NCI-H748 treated with DMSO at 0.1 percent for 48 hours (cell line): ENCODE measurements at regions not wholly inside any gene's neighbourhood (a gene's known extent, or its start where the extent isn't known, plus 50 kb on each side); places are given as distances from the start of the nearest gene placed in this dataset.
"Not testable (repeated sequence)": the region's sequence is repeated elsewhere in the genome, so short reads cannot be mapped to it uniquely, and the experiment has no call there.

ENCODE experiments used
- DNase-seq: peaks from one replicate; lab custom pipeline; 2025; lab: John Stamatoyannopoulos, UW

DNA sequence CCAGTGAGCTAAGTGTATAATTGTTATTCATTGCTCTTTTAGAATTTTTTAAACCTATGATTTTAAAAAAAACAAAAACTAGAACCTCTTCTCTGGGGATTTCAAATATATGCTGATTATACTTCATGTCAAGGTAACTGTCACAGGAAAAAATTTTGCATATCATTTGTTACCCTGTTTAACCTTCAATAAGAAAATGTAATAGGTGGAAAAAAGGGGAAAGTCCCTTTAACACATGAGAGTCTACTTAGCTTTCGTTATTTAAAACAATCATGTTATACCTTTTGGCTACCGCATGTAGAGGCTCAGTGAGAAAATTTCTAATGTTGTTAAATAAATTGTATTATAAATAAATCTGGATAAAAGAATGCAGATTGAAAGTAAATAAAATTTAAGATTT is 190.1 kb upstream of the AKR1E2 start:
- DNase-seq: no peak

DNA sequence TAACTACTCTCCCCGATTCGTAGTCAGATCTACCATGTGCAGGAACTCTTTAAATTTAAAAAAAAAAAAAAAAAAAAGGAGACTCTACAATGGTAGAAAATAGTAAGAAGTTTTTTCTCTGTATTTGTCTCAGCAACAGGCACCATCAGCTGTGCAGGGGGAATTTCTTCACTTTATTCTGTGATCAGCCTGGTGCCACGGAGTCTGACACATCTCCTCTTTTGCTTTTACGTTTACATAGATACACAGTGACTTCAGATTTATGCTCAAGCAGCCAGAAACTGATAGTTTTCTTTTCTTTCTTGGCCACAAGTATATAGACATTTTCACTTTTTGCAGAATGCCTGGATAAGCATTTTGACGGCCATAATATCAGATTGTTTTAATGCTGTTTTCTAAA is 190.6 kb upstream of the AKR1E2 start:
- no peak for DNase-seq

DNA sequence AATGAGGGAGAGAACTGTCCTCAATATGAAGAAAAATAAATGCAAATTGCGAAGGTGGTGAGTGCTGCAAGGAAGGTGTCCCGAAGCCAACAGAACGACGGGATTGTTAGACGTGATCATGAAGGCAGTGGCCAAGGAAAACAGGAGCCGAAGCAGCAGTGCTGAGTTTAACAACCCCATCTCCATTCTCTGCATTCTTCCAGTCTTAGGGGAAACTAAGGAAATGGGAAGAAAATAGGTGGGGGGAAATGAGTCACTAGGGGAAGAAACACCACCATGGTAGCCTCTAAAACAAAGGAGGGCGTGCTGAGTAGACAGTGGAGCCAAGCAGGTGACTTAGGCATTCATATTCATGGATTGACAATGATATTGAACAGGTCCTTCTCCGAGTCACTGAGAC is 192.2 kb upstream of the AKR1E2 start:
- DNase-seq: no peak

DNA sequence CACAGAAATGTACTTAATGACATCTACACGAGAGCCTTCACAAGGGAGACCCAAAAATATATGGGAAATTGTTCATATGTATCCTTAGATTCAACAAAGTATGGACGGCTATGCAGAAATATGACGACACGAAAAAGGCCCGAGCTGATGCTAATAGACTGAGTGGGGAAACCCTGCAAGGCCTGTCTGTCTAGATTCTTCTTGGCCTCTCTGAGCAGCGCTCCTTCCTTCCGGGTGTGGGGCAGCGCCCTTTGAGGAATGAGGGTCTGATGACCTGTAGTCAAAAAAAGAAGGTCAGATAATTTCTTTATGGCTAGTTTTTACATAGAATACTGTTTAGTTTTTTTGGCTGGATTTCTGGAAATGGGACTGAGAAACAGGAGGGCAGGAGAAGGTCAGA is 192.8 kb upstream of the AKR1E2 start:
- DNase-seq: no peak

DNA sequence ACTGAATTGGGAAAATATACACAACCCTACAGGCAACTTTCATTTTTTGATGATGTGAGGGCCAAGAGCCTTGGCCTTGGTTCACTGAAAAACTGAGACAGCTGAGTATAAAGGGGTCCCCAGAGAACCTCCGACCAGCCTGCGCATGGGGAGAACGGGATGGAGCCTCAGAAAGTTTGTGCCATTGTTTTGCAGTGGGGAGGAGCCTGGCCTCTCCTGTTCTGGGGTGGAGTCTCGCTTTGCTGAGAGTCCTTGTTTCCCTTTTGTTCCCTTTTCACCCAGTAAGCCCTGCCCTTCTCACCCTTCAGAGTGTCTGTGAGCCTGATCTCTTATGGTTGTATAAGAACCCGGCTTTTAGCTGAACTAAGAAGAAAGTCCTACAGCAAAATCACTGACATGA is 193.2 kb upstream of the AKR1E2 start:
- DNase-seq: no peak

GRCh38 chr10:4626919-4627318 is 199.1 kb upstream of the AKR1E2 start:
- no peak for DNase-seq

DNA sequence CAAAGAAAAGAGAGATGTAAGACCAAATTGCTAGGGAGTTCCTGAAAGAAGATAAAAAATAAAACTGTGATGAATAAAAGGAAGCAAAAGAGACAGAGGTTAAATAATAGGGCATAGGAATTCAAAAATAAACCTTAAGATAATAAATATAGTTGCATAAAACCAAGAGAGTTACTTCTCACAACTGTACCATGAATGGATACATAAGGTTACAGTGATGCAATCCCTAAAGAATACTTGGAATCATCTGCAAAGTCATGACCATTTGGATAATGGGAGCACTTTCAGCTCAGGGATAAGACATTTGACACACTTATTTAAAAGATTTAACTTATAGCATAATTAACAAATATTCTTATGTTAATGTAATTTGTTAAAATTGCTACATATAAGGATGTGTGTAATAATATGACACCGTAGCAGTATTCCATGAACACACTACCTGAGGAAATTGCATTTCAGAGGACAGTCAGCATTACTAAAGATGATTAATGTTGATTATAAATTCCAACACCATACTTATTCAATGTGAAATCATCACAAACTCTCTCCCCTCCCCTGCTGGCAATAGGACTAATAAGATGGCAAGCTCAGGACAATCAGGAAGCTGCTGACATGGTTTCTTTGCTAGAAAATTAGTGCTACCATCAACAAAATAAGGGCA is 202.1 kb upstream of the AKR1E2 start:
- DNase-seq: no peak

DNA sequence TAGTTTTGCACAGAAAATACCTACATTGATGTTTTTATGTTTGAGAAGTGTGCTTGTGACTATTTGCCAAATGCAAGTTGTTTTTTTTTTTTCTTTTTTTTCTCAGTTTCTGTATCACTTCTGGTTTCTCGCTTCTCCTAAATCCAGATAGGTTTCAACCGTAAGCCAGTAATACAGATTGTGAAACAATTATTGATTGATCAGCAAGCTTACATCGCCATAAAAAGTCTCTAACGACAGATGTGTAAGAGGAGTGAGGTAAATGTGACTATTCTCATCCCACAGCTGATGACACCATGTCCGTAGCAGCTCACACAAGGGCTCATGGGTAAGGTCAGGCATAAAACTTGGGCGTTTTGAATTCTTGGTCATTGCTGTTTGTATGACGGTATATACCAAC is 202.8 kb upstream of the AKR1E2 start:
- no peak for DNase-seq

- DNase-seq: no peak
Measured at GRCh38 chr10:4622384-4622783, 203.6 kb upstream of the AKR1E2 start.

DNA sequence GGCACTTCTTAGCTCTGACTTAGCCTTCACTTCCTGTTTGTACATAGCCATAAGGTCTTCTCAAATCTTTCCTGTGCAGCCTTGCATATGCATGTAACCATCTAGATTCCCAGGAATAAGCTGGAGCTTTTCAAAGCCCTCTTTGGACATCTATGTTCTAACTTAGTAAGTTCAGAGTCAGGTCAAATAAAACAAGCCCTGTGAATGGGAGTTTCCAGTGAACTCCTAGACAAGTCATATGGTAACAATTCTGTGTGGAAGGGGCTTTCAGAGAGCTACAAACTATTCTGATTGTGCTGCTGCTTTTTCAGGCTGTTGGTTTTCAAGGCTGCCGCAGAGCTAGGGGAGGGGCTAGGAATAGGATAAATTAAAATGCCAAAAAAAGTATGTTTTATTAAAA is 208.4 kb upstream of the AKR1E2 start:
- DNase-seq: no peak

GRCh38 chr10:4615042-4615441 is 211.0 kb upstream of the AKR1E2 start:
- DNase-seq: no peak

DNA sequence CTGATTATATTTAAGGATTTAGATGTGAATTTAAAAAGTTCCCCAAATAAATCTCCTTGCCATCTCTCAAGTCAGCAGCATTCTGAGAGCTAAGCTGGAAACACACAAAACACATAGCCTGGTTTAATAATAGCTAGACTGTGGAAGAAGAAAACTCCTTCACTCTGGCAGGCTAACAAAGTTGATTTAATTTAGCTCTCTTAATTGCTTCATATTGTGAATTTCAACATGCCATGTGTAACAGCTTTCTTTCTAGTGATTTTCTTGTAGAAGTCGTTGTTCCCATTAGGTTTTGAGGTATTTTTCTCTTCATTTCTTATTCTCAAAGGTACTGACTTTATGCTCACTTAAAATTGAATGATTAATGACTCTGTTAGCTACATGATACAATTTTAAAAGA is 216.8 kb upstream of the AKR1E2 start:
- DNase-seq: no peak

- DNase-seq: no peak
Measured at GRCh38 chr10:4607681-4608080, 218.3 kb upstream of the AKR1E2 start.

- no peak for DNase-seq
Measured at GRCh38 chr10:4606856-4607636, 219.0 kb upstream of the AKR1E2 start.

DNA sequence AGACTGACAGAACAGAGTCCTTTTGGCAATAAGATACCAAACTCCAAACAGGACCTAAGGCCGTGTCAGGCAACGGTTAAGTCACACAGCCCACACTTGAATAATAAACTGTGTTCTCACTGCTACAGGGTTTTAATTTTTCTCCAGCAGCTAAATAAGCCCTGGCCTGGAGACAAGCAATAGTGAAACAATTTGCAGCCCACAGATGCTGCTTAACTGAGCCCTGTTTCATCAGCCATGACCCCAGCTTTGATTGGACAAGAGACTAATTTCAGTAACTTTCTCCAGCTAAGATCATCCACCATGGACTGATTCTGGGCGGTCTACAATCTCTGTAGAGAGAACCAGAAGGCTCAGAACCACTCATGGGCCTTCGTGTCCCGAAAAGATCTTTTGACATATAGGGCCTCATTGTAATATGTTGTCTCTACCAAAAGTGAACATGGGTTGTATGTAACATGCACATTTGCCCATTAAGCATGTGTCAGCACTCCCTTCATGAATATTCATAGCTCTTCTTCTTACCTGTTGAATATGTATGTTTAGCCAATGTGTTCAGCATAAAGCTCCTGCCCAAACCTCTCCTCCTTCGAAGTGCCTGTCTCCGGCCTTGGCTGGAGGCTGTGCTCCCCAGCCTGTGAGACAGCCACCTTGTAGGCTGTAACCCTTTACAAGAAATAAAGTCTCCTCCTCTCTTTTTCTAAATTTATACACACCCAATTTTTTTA is 223.1 kb upstream of the AKR1E2 start:
- no peak for DNase-seq

- no peak for DNase-seq
Measured at GRCh38 chr10:4599471-4599870, 226.5 kb upstream of the AKR1E2 start.

DNA sequence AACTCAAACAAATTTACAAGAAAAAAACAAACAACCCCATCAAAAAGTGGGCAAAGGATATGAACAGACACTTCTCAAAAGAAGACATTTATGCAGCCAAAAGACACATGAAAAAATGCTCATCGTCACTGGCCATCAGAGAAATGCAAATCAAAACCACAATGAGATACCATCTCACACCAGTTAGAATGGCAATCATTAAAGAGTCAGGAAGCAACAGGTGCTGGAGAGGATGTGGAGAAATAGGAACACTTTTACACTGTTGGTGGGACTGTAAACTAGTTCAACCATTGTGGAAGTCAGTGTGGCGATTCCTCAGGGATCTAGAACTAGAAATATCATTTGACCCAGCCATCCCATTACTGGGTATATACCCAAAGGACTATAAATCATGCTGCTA is 228.1 kb upstream of the AKR1E2 start:
- DNase-seq: not testable (repeated sequence)

DNA sequence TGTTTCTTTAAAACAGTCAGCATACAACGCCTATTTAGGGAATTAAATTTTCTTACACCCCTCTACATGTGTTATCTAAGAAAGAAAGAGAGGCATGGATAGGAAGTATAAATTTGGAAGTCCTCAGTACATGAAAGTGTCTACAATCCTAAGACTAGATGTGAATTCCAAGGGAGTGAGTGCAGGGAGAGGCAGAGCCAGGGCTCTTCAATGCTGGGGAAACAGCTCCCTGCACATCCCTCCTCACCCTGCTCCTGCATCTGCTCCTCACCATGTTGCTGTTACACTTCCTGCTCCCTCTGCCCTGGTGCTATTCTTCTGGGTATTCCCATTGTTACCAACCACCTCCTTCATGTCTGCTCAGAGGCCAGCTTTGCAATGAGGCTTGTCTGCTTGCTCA is 229.1 kb upstream of the AKR1E2 start:
- DNase-seq: peak; percentile 37

DNA sequence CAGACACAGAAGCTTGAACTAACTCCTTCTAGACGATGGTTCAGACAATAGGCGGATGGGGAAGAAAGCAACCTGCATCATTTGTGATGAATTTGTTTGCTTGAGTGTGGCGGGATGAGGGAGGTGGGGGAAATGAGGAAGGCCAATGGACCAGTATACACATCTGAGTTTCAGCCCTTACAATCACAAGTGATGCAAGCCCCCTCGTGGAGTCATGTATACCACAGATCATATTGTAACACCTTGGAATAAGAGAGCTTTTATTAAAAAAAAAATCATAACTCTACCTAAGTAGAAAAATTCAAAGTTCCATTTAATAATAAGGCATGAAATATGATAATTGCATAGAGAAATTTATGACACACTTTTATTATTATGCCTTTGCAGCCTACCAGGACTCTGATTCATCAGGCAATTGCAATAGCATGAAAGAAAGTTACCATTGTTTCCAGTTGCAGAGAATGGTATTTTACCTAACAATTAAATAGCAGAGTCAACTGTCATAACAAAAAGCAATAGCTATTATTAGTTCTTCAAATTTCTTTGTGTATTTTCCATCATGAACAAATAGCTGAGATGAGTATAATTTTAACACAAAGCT is 230.2 kb upstream of the AKR1E2 start:
- DNase-seq: no peak

DNA sequence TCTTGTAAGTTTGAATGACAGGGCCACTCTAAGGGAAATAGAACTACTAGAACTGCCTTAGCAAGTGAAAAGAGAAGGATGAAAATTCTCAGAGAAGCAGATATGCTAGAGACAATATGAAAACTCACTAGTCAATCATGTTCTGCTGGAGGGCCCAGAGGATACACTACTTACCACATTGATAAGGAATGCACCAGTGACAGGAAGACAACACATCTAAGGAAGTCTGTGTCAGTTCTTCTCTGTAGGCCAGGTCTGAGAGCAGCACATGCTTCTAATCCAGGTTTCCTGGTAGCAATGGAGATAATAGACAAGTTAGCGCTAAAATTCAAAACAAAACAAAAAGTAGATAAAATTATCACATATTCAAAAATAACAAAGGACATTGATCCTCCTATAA is 235.2 kb upstream of the AKR1E2 start:
- DNase-seq: no peak

GRCh38 chr10:4588824-4589223 is 237.2 kb upstream of the AKR1E2 start:
- DNase-seq: no peak

DNA sequence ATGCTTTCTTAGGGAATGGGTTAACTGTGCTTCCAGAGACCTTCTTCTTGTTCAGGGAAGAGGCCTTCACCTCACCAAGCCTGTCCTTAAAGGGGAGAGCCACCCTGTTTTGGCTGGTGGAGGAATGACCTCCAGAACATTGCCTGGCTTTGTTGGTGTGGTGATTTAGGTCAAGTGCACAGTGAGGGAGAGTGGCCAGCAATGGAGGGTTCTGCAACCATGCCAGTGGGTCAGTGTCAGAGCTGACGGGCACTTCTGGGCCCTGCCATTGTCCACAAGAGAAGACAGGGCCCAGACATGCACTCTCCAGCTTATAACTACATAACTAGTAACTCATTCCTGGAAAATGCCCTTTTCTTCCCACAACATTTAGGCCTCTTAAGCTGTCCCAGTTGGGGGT is 238.5 kb upstream of the AKR1E2 start:
- DNase-seq: no peak

GRCh38 chr10:4586776-4587175 is 239.2 kb upstream of the AKR1E2 start:
- DNase-seq: no peak
